BJ (cell line): ENCODE measurements at regions not wholly inside any gene's neighbourhood (a gene's known extent, or its start where the extent isn't known, plus 50 kb on each side); places are given as distances from the start of the nearest gene placed in this dataset.

Experiments
- CTCF ChIA-PET: fragments of 350-600 bp; formaldehyde crosslinking; extraction: SDS; loops from one replicate; lab custom pipeline; 2021; ENCODE audit warnings: antibody characterized with exemption, inconsistent platforms; lab: Yijun Ruan, JAX
- POLR2A ChIA-PET: fragments of 300-600 bp; sonication (Branson Sonifier 250); formaldehyde crosslinking; extraction: SDS; loops from one replicate; lab custom pipeline; 2021; ENCODE audit warnings: antibody characterized with exemption; lab: Charles Lee
- DNase-seq: peaks from one replicate; pipeline ENCODE4 v3.0.0-alpha.2; 2011; ENCODE audit warnings: low read depth
- H3K27me3 ChIP-seq: 2 replicates; pipeline ENCODE4 v1.6.0; 2011; ENCODE audit warnings: low read length; ENCODE audit not compliant: control insufficient read depth, insufficient read depth
- H3K36me3 ChIP-seq: 2 replicates; pipeline ENCODE4 v1.5.1; 2011; ENCODE audit warnings: low read length; ENCODE audit not compliant: control insufficient read depth, insufficient read depth
- H3K4me3 ChIP-seq: 2 replicates; pipeline ENCODE4 v1.5.1; 2011; ENCODE audit warnings: low read depth, mild to moderate bottlenecking, control low read depth, low read length
- TF ChIP-seq, protein P1 (sequence below): IDR thresholded peaks from 2 replicates; pipeline ENCODE4 v1.5.1; 2011; ENCODE audit warnings: low read depth, mild to moderate bottlenecking, control low read depth, inconsistent platforms, low read length, moderate library complexity; ENCODE audit not compliant: insufficient read depth

DNA sequence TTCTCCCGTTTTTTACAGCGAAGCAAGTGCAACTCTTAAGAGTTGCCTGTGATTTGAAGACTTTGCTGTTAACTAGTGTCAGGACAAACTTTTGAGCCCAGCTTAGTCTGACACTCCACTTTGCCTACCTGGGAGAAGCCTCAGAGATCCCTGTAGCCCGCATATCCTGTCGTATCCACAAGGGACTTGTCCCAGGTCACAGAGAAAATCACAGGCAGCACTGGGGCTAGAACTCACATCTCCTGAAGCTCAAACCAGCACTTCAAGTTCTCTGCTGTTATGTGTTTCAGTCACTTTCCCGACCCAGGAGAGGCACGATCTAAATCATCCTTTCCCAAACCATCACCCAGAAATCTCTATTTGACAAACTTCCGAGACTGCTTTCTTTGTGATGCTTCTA lies 584.5 kb downstream of the ACTL7B start:
- no peak for DNase-seq
- Histone ChIP-seq H3K4me3 (no peak overlapping the region), H3K36me3 (no peaks in the 10 kb centered on the region), H3K27me3 (no peaks in the 10 kb centered on the region)
- ChIA-PET POLR2A (no interaction called here), CTCF (interaction anchor here (0.9 to 2.5 kb wide), 8 partner anchors 9 to 806 kb away, joined by 3 to 19 read pairs (median 4); no protein-coding TSS in a partner anchor)
- TF ChIP-seq, protein P1, sequence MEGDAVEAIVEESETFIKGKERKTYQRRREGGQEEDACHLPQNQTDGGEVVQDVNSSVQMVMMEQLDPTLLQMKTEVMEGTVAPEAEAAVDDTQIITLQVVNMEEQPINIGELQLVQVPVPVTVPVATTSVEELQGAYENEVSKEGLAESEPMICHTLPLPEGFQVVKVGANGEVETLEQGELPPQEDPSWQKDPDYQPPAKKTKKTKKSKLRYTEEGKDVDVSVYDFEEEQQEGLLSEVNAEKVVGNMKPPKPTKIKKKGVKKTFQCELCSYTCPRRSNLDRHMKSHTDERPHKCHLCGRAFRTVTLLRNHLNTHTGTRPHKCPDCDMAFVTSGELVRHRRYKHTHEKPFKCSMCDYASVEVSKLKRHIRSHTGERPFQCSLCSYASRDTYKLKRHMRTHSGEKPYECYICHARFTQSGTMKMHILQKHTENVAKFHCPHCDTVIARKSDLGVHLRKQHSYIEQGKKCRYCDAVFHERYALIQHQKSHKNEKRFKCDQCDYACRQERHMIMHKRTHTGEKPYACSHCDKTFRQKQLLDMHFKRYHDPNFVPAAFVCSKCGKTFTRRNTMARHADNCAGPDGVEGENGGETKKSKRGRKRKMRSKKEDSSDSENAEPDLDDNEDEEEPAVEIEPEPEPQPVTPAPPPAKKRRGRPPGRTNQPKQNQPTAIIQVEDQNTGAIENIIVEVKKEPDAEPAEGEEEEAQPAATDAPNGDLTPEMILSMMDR, result no peak

DNA sequence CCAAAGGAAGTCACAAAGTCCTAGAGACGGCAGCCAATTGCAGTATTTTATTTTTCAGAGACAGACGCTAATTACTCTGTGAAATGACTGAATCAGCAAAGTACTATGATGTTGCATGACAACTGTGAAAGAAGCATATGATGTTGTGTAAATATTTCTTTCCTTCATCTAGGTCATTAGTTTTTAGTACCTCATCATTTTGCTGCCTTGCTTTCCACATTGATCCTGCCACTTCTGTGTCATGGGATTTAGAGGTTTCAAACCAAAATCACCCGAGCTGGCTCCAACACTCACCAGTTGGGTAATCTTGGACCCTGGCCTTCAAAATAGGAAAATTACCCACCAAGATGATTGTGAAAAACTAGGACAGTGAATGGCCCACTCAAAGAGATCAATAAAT lies 585.2 kb downstream of the ACTL7B start:
- POLR2A ChIA-PET, result no interaction called here
- H3K4me3 ChIP-seq, result no peak overlapping the region
- TF ChIP-seq, protein P1, result no peak
- DNase-seq, result no peak
- CTCF ChIA-PET, result interaction anchor here (2.5 kb wide), 1 partner anchor 295 kb away, joined by 19 read pairs; no protein-coding TSS in a partner anchor
- no peaks in the 10 kb centered on the region for H3K36me3 ChIP-seq
- no peaks in the 10 kb centered on the region for H3K27me3 ChIP-seq

DNA sequence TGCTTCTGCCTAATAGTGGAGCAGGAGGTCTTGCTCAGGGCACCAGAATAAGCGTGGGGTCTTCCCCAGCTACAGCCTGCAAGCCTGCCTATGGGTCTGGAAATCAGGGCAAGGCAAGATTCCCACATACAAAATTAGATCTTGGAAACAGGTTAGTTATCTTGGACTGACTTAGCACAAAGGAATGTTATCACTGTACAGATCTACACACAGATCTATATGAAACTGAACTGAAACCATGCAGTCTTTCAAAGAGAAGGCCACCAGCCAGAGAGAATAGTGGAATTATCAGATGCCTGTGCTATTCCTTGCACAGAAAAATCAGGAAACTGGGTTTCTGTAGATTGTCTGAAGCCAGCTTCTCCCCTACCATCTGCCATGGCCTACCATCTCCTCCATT lies 585.7 kb downstream of the ACTL7B start:
- DNase-seq, result no peak
- CTCF ChIA-PET, result interaction anchor here (0.7 kb wide), 1 partner anchor 116 kb away, joined by 3 read pairs; no protein-coding TSS in a partner anchor
- H3K27me3 ChIP-seq, result no peaks in the 10 kb centered on the region
- H3K4me3 ChIP-seq, result no peak overlapping the region
- TF ChIP-seq, protein P1, result no peak
- POLR2A ChIA-PET, result interaction anchor here (0.6 kb wide), 1 partner anchor 507 kb away, joined by 5 read pairs; no protein-coding TSS in a partner anchor
- no peaks in the 10 kb centered on the region for H3K36me3 ChIP-seq

- H3K36me3 ChIP-seq, result no peaks in the 10 kb centered on the region
- TF ChIP-seq, protein P1, result no peak
- ChIA-PET CTCF (interaction anchor here (0.7 to 1.2 kb wide), 2 partner anchors 116 to 220 kb away, joined by 3 read pairs; no protein-coding TSS in a partner anchor), POLR2A (interaction anchor here (0.6 kb wide), 1 partner anchor 507 kb away, joined by 5 read pairs; no protein-coding TSS in a partner anchor)
- DNase-seq, result no peak
- H3K4me3 ChIP-seq, result no peak overlapping the region
- H3K27me3 ChIP-seq, result no peaks in the 10 kb centered on the region
These were observed 586.4 kb downstream of the ACTL7B start for GRCh38 chr9:108269371-108269770.

- no peak overlapping the region for H3K4me3 ChIP-seq
- TF ChIP-seq, protein P1, result no peak
- CTCF ChIA-PET, result no interaction called here
- POLR2A ChIA-PET, result no interaction called here
- no peaks in the 10 kb centered on the region for H3K36me3 ChIP-seq
- H3K27me3 ChIP-seq, result no peaks in the 10 kb centered on the region
- no peak for DNase-seq
These were observed 590.7 kb downstream of the ACTL7B start for GRCh38 chr9:108265065-108265464.
